Keratinocyte (primary cell): ENCODE measurements at regions not wholly inside any gene's neighbourhood (a gene's known extent, or its start where the extent isn't known, plus 50 kb on each side); places are given as distances from the start of the nearest gene placed in this dataset.

ENCODE experiments used
- DNase-seq: peaks from one replicate; pipeline ENCODE4 v3.0.0-alpha.2; 2011; ENCODE audit warnings: low read depth, missing footprints, low spot score
- FAIRE-seq: peaks from 2 replicates; lab custom pipeline; 2011; peaks lifted over from hg19 to GRCh38; lab: Jason Lieb, UNC
- H2AFZ ChIP-seq: 2 replicates; pipeline ENCODE4 v1.6.0; 2012; ENCODE audit warnings: low read length, control low read depth, inconsistent platforms; ENCODE audit not compliant: control insufficient read depth
- H3K27ac ChIP-seq: 2 replicates; pipeline ENCODE4 v1.5.1; 2011; ENCODE audit warnings: low read length; ENCODE audit not compliant: control insufficient read depth, insufficient read depth
- H3K27me3 ChIP-seq: 3 replicates; pipeline ENCODE4 v1.6.0; 2011; ENCODE audit warnings: low read length; ENCODE audit not compliant: control insufficient read depth, insufficient read depth; ENCODE audit errors: extremely low read depth
- H3K36me3 ChIP-seq, 2 experiments: 2 replicates in 1 of 2; 3 replicates in 1 of 2; pipeline ENCODE4 v1.5.1; 2011; ENCODE audit warnings: low read length in 2 of 2, mild to moderate bottlenecking in 1 of 2; ENCODE audit not compliant: control insufficient read depth in 2 of 2, insufficient read depth in 2 of 2; ENCODE audit errors: extremely low read depth in 1 of 2
- H3K4me1 ChIP-seq: 3 replicates; pipeline ENCODE4 v1.5.1; 2011; ENCODE audit warnings: low read length; ENCODE audit not compliant: control insufficient read depth, insufficient read depth; ENCODE audit errors: extremely low read depth
- H3K4me2 ChIP-seq: 3 replicates; pipeline ENCODE4 v1.6.0; 2011; ENCODE audit warnings: low read depth, low read length; ENCODE audit not compliant: control insufficient read depth, insufficient read depth; ENCODE audit errors: extremely low read depth
- H3K4me3 ChIP-seq, 3 experiments: fragments of 200-600 bp in 1 of 3; sonication (generic) in 1 of 3; 2 replicates in 2 of 3; 3 replicates in 1 of 3; pipeline ENCODE4 v1.5.1; 2011 to 2016; ENCODE audit warnings: low read length in 3 of 3, mild to moderate bottlenecking in 3 of 3, control low read depth in 2 of 3, inconsistent platforms in 1 of 3, low read depth in 1 of 3, mixed read lengths in 1 of 3, mixed run types in 1 of 3, moderate library complexity in 1 of 3; ENCODE audit not compliant: control insufficient read depth in 2 of 3, insufficient read depth in 2 of 3; ENCODE audit errors: extremely low read depth in 1 of 3
- H3K79me2 ChIP-seq: 2 replicates; pipeline ENCODE4 v1.6.0; 2012; ENCODE audit warnings: low read length; ENCODE audit not compliant: control insufficient read depth, insufficient read depth
- H3K9ac ChIP-seq: 3 replicates; pipeline ENCODE4 v1.6.0; 2011; ENCODE audit warnings: low read length; ENCODE audit not compliant: control insufficient read depth, insufficient read depth; ENCODE audit errors: extremely low read depth
- H3K9me1 ChIP-seq: 3 replicates; pipeline ENCODE4 v1.6.0; 2011; ENCODE audit warnings: low read length; ENCODE audit not compliant: control insufficient read depth, insufficient read depth; ENCODE audit errors: extremely low read depth
- H3K9me3 ChIP-seq: 2 replicates; pipeline ENCODE4 v1.5.1; 2012; ENCODE audit warnings: low read depth, low read length; ENCODE audit not compliant: control insufficient read depth
- H4K20me1 ChIP-seq: 3 replicates; pipeline ENCODE4 v1.6.0; 2011; ENCODE audit warnings: low read length; ENCODE audit not compliant: control insufficient read depth, insufficient read depth; ENCODE audit errors: extremely low read depth
- EZH2 ChIP-seq: IDR thresholded peaks from one replicate; pipeline ENCODE4 v1.6.1; 2012; ENCODE audit warnings: inconsistent platforms, mild to moderate bottlenecking, low read length, moderate library complexity
- dilution Hi-C: fragments of 300-500 bp; cut with MboI; formaldehyde crosslinking; loops from one replicate; pipeline ENCODE4 v1.7.0; 2020; ENCODE audit warnings: low sequenced_read_pairs; ENCODE audit not compliant: extremely low pct_ligation_motif_present
- TF ChIP-seq, protein P1 (sequence below), 3 experiments: IDR thresholded peaks in 1 of 3; conservative IDR thresholded peaks in 1 of 3; optimal IDR thresholded peaks in 1 of 3; 2 replicates in 2 of 3; 3 replicates in 1 of 3; pipeline versions ENCODE3 to v1.5.1; 2011; ENCODE audit warnings: low read length in 3 of 3, mild to moderate bottlenecking in 3 of 3, moderate library complexity in 2 of 3, control low read depth in 1 of 3, inconsistent platforms in 1 of 3; ENCODE audit not compliant: insufficient read depth in 2 of 3; ENCODE audit errors: extremely low read depth in 1 of 3

DNA sequence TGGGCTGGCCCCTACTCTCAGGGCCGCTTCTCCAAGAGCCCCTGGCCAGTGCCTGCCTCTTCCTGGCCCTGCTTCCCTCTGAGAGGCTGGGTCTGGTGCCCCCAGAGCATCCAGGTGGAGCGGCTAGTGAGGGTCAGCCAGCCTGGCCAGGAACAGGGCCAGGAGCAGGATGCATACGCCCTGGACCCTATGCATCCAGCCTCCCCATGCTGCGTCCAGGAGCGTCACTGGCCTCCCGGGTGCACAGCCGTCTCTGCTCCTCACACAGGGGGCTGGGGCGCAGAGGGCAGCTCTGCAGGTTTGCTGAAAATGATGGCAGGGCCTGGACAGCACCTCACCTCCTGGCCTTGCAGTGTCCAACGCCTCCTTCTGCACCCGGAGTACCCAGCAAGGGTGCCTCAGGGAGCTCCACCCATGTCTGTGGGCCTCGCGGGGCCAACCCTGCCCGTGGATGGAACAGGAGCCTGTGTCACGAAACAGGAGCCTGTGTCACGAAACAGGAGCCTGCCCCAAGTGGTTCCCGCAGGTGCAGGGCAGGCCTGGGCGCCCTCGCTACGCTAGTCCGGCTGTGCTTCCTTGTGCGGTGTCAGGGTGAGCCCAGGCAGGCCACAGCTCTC lies 246.2 kb upstream of the PPP2R2D start:
- no peak overlapping the region for H2AFZ ChIP-seq
- dilution Hi-C loops: no loop called here
- H3K9me3 ChIP-seq: peaks cover 20% of the 10 kb centered on the region

DNA sequence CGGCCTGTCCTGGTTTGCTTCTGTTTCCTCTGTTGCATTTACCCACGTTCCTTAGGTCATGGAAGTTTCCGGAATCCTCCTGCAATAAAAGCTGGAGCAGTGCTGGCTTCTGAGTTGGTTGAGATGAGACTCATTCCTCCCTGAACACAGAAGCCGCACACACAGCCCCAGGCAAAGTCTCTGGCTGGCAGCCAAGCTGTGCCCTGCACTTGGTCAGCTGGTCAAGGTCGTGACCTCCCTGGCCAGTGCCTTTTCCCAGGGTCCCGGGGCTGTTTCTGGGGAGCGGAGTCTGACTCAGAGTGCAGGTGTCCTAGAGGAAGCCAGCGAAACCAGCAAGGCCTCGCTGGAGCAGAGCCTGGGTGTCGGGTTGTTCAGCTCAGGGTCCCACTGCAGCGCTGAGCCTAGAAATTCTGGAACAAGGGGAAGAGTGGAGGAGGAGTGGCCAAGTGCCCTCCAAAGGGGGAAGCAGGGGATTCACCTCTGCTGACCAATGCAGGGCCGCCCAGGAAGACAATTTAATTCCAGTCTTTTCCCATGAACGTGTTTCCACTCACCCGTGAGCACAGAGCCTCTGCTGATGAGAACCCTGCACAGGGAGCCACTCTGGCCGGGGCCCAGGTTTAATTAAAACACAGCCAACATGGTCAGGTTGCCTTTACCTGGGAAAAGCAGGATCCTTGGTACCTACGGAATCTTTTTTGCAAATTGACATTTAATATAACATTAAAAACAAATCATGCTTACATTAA lies 245.5 kb upstream of the PPP2R2D start:
- DNase-seq: no peak
- no peaks in the 10 kb centered on the region for H3K79me2 ChIP-seq
- H3K36me3 ChIP-seq: no peaks in the 10 kb centered on the region
- FAIRE-seq: no peak
- H3K9ac ChIP-seq: no peak overlapping the region
- no peaks in the 10 kb centered on the region for H3K27me3 ChIP-seq
- H3K27ac ChIP-seq: no peak overlapping the region
- H3K4me2 ChIP-seq: no peak overlapping the region
- dilution Hi-C loops: no loop called here
- no peak overlapping the region for H2AFZ ChIP-seq
- H4K20me1 ChIP-seq: no peaks in the 10 kb centered on the region
- H3K4me1 ChIP-seq: no peaks in the 10 kb centered on the region
- no peak for TF ChIP-seq EZH2
- TF ChIP-seq, protein P1, sequence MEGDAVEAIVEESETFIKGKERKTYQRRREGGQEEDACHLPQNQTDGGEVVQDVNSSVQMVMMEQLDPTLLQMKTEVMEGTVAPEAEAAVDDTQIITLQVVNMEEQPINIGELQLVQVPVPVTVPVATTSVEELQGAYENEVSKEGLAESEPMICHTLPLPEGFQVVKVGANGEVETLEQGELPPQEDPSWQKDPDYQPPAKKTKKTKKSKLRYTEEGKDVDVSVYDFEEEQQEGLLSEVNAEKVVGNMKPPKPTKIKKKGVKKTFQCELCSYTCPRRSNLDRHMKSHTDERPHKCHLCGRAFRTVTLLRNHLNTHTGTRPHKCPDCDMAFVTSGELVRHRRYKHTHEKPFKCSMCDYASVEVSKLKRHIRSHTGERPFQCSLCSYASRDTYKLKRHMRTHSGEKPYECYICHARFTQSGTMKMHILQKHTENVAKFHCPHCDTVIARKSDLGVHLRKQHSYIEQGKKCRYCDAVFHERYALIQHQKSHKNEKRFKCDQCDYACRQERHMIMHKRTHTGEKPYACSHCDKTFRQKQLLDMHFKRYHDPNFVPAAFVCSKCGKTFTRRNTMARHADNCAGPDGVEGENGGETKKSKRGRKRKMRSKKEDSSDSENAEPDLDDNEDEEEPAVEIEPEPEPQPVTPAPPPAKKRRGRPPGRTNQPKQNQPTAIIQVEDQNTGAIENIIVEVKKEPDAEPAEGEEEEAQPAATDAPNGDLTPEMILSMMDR (optimal IDR thresholded peaks at IDR 0.05 in 1 of 3, IDR thresholded peaks at IDR 0.05 in 1 of 3, conservative IDR thresholded peaks at IDR 0.05 in 1 of 3; ENCODE audit: extremely low read depth in 1 of 3, insufficient read depth in 2 of 3, low read length in 3 of 3): no peak
- H3K4me3 ChIP-seq: no peak overlapping the region
- H3K9me1 ChIP-seq: no peaks in the 10 kb centered on the region
- H3K9me3 ChIP-seq: peaks cover 20% of the 10 kb centered on the region

More for the DNA sequence above, 246.2 kb upstream of the PPP2R2D start:
- TF ChIP-seq, protein P1 (optimal IDR thresholded peaks at IDR 0.05 in 1 of 3, IDR thresholded peaks at IDR 0.05 in 1 of 3, conservative IDR thresholded peaks at IDR 0.05 in 1 of 3; ENCODE audit: extremely low read depth in 1 of 3, insufficient read depth in 2 of 3, low read length in 3 of 3): no peak
- TF ChIP-seq EZH2: no peak
- no peaks in the 10 kb centered on the region for H3K36me3 ChIP-seq
- H3K4me3 ChIP-seq: no peak overlapping the region
- H3K79me2 ChIP-seq: no peaks in the 10 kb centered on the region
- no peak overlapping the region for H3K9ac ChIP-seq
- DNase-seq (no peak), FAIRE-seq (no peak)
- no peak overlapping the region for H3K27ac ChIP-seq
- no peak overlapping the region for H3K4me2 ChIP-seq
- no peaks in the 10 kb centered on the region for H3K4me1 ChIP-seq
- no peaks in the 10 kb centered on the region for H3K27me3 ChIP-seq
- no peaks in the 10 kb centered on the region for H4K20me1 ChIP-seq
- H3K9me1 ChIP-seq: no peaks in the 10 kb centered on the region
